GM18907 (cell line): ENCODE measurements at regions not wholly inside any gene's neighbourhood (a gene's known extent, or its start where the extent isn't known, plus 50 kb on each side); places are given as distances from the start of the nearest gene placed in this dataset.
"Not testable (repeated sequence)": the region's sequence is repeated elsewhere in the genome, so short reads cannot be mapped to it uniquely, and the experiment has no call there.

Experiments
- ATAC-seq: cut with Tn5 transposase; IDR thresholded peaks from one replicate; pipeline ENCODE4 v1.9.1; 2021; ENCODE audit warnings: mild to moderate bottlenecking, moderate library complexity; ENCODE audit not compliant: unreplicated experiment

DNA sequence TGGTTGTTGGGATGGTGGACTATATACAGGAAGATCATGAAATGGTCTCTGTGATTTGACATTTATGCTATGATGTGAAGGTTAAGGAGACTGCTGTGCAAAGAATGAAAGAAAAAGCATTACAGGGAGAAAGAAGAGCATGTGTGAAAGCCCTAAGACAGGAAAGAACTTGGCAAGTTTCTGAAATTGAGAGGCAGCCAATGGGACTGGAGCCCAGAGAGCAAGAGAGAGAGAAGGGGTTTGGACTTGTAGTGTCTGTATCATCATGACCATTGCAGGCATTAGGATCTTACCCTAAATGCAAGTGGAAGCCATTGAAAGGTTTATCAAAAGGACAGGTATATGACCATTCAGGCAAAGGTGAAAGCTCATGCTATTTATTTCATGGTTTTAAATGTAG is 147.1 kb downstream of the NAA11 start:
- no peak for ATAC-seq

- peak; percentile 54 for ATAC-seq
Measured at GRCh38 chr4:79177388-79177787, 148.5 kb downstream of the NAA11 start.

DNA sequence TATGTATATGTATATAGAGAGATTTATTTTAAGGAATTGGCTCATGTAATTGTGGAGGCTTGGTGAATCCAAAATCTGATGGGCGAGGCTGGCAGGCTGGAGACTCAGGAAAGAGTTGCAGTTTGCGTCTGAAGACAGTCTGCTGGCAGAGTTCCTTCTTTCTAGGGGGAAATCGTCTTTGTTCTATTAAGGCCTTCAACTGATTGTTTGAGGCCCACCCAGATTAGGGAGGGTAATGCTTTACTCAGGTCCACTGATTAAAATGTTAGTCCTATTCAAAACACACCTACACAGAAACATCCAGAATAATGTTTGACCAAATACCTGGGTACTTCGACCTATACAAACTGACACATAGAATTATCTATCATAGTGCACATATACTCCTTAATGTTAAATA is 149.5 kb downstream of the NAA11 start:
- ATAC-seq, result no peak

- no peak for ATAC-seq
Measured at GRCh38 chr4:79175716-79176115, 150.1 kb downstream of the NAA11 start.

DNA sequence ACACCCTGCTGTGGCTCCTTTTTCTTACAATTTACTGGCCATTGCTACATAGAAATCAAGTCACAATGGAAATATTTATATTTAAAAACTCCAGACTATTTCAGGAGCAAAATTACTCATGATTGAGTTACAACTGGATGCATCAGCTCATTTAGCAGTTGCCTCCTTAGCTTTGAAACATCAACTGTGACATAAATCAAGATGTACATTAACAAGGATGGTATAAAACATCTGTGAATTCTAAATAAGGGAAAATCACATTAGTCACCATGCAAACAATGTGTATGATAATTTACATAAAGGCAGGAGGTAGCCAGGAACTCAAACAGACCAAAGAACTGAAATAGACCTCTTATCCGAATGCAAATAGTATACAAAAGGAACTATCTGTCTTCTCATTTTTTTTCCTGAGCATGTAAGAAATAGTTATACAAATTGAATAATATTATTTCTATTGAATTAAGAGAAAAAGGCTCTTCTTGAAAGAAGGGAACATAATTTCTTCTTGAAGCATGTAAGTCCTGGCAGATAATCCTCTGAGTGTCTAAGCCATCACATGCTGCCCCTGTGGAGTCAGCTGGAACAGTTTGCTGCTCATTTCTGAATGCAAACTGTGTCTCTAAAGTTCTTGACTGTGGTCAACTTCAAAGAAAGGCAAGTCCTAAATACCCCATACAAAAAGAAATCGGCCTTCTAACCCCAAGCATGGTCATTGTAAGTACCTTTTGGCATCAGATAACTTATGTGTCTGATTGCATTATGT is 151.2 kb downstream of the NAA11 start:
- no peak for ATAC-seq

DNA sequence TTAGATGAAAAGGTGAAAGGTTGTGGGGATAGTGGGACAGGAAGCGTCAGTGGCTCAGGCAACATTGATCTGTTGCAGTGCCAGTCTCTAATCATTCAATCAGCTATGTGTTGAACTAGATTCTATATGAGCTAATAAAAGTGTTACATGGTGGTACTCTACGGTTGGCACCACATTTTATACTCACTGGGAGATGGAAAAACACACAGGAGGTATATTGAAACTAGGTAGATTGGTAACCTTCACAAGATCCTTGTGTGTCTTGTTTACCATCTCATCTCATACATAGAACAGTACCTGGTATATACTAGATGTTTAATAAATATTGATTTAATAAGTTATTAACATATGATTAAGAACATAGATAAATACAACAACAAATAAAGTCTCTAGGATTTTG is 152.7 kb downstream of the NAA11 start:
- no peak for ATAC-seq

- ATAC-seq, result peak; percentile 59
Measured at GRCh38 chr4:79170077-79170476, 155.8 kb downstream of the NAA11 start.

DNA sequence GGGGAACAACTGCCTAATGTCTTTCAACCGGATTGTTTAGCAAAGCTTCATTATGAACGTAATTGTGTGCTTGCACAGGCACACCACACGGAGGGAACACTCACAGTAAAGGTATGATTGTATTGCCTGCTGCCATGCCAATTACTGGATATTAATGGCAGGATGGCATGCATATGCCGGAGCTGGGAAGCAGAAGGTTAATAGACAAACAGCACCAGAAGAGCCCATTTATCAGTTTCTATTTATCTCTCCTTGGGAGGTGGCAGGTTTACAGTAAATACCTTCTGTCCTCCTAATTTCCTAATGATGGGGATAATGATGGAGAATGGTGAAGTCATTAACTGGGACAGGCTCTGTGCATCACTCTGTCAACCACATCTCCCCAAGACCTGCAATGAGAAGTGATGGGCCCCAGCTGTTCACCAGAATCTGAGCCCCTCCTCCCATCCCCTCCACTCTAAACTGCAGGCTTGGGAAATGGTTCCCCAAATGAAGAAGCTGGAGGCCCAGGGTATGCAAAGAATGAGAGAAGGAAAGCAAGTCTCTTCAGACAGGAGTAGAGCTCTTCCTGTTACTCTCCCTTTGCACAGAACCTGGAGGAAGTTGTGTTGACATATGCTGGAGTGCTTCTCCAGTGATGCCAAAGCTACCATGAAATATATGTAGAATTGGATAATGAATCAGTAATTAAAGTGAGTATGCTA is 160.8 kb downstream of the NAA11 start:
- no peak for ATAC-seq

DNA sequence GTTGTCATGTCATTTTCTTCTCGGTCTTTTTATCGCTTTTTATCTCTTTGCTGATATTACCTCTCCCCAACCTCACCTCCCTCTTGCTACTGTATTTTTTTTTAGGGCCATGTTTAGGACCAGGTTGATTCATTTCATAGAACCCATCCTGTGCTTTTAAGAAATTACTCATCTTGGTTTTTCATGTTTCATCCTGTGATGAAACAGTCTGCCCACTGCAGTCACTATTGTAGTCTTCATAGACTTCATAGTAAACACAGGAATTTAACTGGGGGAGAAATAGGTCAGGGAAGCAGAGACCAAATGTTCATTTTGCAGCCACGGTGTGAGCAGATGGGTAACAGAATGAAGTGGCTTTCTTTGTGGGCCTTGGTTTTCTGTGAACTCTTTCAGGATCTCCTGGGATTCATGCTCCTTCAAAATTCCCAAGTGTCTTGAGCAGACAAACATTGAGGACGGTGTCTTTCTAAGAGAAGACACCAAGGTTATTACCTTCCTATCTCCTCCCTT is 161.8 kb downstream of the NAA11 start:
- no peak for ATAC-seq

- no peak for ATAC-seq
Measured at GRCh38 chr4:79160962-79161361, 164.9 kb downstream of the NAA11 start.

DNA sequence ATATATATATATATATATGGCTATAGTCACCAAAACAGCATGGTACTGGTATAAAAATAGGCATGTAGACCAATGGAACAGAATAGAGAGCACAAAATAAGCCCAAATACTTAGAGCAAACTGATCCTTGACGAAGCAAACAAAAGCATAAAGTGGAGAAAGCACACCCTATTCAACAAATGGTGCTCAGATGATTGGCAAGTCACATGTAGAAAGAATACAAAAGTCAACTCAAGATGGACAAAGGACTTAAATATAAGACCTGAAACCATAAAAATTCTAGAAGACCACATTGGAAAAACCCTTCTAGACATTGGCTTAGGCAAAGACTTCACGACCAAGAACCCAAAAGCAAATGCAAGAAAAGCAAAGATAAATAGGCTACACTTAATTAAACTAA is 167.2 kb downstream of the NAA11 start:
- not testable (repeated sequence) for ATAC-seq

DNA sequence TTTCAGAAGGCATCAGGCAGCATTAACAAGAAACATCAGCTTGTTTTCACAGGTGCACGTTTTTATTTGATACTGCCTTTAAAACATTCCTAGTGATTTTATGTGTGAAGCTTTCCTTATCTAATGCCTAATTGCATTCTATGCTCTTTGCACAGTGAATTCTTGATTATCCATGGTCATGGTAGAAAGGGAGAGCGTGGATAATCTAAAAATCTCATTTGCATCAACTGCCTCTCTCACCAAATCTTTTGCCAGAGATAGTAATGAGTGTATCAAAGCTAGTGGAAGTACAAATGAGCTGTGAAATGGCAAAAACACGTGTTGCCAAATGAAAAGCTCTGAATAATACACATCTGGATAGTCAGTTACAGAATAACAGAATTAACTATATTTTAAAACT is 170.5 kb downstream of the NAA11 start:
- no peak for ATAC-seq

DNA sequence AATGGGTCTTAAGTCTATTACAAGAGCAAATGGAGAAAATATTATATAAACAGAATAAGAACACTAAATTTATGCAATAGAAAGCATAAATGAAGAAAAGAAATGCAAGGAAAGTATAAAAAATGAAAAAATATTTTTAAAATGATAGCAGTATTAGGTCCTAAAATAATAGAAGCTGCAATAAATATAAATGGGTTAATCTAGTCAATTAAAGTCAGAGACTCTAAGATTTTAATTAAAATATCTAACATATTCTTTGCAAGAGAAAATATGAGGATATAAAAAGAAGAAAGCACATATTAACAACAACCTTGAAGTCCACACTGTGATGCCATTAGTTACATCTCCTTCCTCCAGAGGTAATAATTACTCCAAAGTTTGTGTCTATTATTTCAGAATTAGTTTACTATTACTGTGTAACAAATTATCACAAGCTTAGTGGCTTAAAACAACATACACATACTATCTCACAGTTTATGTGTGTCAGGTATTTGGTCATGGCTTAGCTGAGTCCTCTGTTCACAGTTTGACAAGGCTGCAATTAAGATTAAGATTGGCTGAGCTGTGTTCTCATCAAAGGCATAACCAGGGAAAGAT is 174.9 kb downstream of the NAA11 start:
- ATAC-seq, result no peak

GRCh38 chr4:79148369-79148768 is 177.5 kb downstream of the NAA11 start:
- no peak for ATAC-seq

DNA sequence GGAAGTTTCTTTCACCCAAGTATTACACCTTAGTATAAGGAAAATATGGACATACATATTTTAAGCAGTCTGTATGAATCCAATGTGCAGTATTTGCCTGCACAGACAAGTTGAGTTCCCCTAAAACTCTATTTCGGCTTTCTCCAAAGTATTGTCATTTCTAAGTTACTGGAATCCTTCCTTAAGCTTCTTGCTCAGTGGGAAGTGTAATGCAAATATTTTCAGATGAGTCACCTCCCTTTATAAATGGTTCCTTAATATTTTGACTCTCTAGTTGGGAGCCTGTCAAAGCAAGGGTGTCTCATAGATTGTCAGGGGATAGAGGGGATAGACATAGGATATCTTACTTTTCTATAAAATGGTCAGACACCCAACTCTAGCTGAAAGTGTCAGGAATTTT is 178.6 kb downstream of the NAA11 start:
- no peak for ATAC-seq

GRCh38 chr4:79141530-79141929 is 184.3 kb downstream of the NAA11 start:
- ATAC-seq, result no peak

DNA sequence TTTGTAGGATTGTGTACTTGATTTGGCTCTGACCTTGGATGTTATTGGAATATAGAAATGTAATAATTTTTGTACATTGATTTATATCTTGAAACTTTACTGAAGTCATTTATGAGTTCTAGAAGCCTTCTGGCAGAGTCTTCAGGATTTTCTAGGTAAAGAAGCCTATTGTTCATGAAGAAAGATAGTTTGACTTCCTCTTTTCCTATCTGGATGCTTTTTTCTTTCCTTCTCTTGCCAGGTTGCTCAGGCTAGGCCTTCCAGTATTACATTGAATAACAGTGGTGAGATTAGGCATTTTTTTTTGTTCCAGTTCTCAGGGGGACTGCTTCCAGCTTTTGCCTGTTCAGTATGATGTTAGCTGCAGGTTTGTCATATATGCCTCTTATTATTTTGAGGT is 191.1 kb downstream of the NAA11 start:
- ATAC-seq, result no peak

GRCh38 chr4:79132826-79133225 is 193.0 kb downstream of the NAA11 start:
- no peak for ATAC-seq

- ATAC-seq, result no peak
Measured at GRCh38 chr4:79121875-79122358, 182.7 kb upstream of the PAQR3 start.

DNA sequence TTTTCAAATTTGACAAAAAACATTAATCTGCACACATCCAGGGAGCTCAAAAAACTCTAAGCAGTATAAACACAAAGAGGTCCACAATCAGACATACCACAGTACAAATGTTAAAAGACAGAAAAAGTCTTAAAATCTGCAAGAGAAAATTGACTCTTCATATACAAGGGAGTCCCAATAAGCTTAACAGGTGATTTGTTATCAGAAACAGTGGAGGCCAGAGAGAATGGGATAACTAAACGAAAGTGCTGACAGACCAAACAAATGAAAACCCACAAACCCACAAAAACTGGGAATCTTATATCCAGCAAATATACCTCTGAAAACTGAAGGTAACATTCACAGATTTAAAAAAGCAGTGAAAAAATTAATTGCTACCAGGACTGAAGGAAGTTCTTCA is 182.0 kb upstream of the PAQR3 start:
- ATAC-seq, result no peak

- ATAC-seq, result not testable (repeated sequence)
Measured at GRCh38 chr4:79117051-79117450, 177.8 kb upstream of the PAQR3 start.

GRCh38 chr4:79107014-79107413 is 167.8 kb upstream of the PAQR3 start:
- ATAC-seq, result no peak
